Glutamatergic neuron (in vitro differentiated cells): ENCODE measurements at regions not wholly inside any gene's neighbourhood (a gene's known extent, or its start where the extent isn't known, plus 50 kb on each side); places are given as distances from the start of the nearest gene placed in this dataset.

Source experiments
- DNase-seq: peaks from one replicate; pipeline ENCODE4 v3.0.0; 2022
- H3K27ac Mint-ChIP-seq: one replicate; pipeline ENCODE4 v1.8.0; 2020; ENCODE audit warnings: mild to moderate bottlenecking, mixed read lengths, inconsistent platforms; ENCODE audit not compliant: unreplicated experiment
- H3K27me3 Mint-ChIP-seq: one replicate; pipeline ENCODE4 v1.8.0; 2020; ENCODE audit warnings: mild to moderate bottlenecking, moderate library complexity, mixed read lengths, inconsistent platforms; ENCODE audit not compliant: unreplicated experiment
- H3K36me3 Mint-ChIP-seq: one replicate; pipeline ENCODE4 v1.8.0; 2020; ENCODE audit warnings: mild to moderate bottlenecking, mixed read lengths, inconsistent platforms; ENCODE audit not compliant: unreplicated experiment
- H3K4me1 Mint-ChIP-seq: one replicate; pipeline ENCODE4 v1.8.0; 2020; ENCODE audit warnings: mild to moderate bottlenecking, low read depth, mixed read lengths, inconsistent platforms; ENCODE audit not compliant: unreplicated experiment
- H3K4me3 Mint-ChIP-seq: one replicate; pipeline ENCODE4 v1.8.0; 2020; ENCODE audit warnings: mild to moderate bottlenecking, mixed read lengths, inconsistent platforms; ENCODE audit not compliant: unreplicated experiment
- H3K9me3 Mint-ChIP-seq: one replicate; pipeline ENCODE4 v1.8.0; 2020; ENCODE audit warnings: mild to moderate bottlenecking, moderate library complexity, mixed read lengths, inconsistent platforms; ENCODE audit not compliant: unreplicated experiment
- CTCF ChIP-seq: fragments of 200-600 bp; sonication (generic); IDR thresholded peaks from one replicate; pipeline ENCODE4 v1.5.0; 2021; ENCODE audit not compliant: partially characterized antibody, unreplicated experiment

- Mint-ChIP-seq H3K36me3 (no peaks in the 10 kb centered on the region), H3K4me1 (no peaks in the 10 kb centered on the region), H3K27me3 (no peaks in the 10 kb centered on the region), H3K9me3 (no peaks in the 10 kb centered on the region), H3K4me3 (no peak overlapping the region), H3K27ac (no peak overlapping the region)
- DNase-seq: no peak
- no peak for TF ChIP-seq CTCF
Measured at GRCh38 chr7:155874411-155874810, 62.1 kb upstream of the SHH start.

DNA sequence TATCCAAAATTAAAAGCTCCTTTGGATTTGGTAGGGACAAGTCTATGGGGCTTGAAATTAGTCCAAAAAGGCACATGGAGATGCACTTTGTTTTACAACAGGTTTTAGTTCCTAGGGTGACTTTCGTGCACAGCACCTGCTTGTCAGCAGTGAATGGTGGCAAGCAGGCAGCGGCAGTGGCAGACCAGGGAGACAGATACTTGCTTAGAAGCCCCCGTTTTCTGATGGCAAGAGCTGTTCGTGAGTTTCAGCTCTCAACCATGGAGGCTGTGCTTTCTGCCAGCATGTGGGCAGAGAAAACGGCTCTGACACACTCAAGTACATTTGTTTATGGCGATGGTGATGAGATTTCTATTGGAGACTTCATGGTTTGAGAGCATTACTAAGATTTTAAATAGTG, 61.7 kb upstream of the SHH start:
- no peak overlapping the region for H3K27ac Mint-ChIP-seq
- TF ChIP-seq CTCF: no peak
- no peaks in the 10 kb centered on the region for H3K9me3 Mint-ChIP-seq
- H3K36me3 Mint-ChIP-seq: no peaks in the 10 kb centered on the region
- H3K4me3 Mint-ChIP-seq: no peak overlapping the region
- H3K27me3 Mint-ChIP-seq: no peaks in the 10 kb centered on the region
- no peak for DNase-seq
- H3K4me1 Mint-ChIP-seq: no peaks in the 10 kb centered on the region

DNA sequence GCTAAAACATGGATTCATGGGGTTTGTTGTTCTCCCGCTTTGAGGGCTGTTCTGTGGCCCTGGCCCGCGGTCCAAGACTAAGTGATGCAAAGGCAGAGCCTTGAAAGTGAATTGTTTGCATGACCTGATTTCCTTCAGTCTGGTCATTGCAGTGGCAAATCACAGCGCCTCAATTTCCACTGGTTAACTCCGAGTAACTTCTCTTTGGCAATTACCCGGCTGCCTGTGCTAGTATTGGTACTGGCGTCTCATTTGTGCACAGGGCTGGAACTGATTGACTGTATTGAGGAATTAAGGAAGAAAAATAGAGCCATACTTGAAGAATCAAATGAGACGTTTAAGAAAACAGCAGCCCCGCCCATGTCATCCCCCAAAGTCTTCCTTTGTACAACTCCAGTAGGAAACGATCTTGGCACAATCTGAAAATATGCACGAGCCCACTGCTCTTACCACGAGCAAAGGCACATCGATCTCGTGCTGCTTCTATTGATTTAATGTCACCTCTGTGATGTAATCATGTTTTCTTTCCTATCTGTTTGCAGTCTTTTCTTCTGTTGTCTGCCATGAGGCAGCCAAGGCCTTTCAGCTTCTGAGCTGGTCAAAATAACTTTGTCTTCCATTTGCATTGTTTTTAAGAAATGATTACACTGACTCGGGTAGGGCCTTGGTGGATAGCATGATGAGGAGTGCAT, 60.6 kb upstream of the SHH start:
- no peaks in the 10 kb centered on the region for H3K36me3 Mint-ChIP-seq
- H3K27me3 Mint-ChIP-seq: no peaks in the 10 kb centered on the region
- DNase-seq: no peak
- H3K9me3 Mint-ChIP-seq: no peaks in the 10 kb centered on the region
- no peak overlapping the region for H3K4me3 Mint-ChIP-seq
- no peak overlapping the region for H3K27ac Mint-ChIP-seq
- no peaks in the 10 kb centered on the region for H3K4me1 Mint-ChIP-seq
- no peak for TF ChIP-seq CTCF

GRCh38 chr7:155871211-155871610, 58.9 kb upstream of the SHH start:
- no peaks in the 10 kb centered on the region for H3K4me1 Mint-ChIP-seq
- H3K27ac Mint-ChIP-seq: no peak overlapping the region
- H3K27me3 Mint-ChIP-seq: no peaks in the 10 kb centered on the region
- H3K9me3 Mint-ChIP-seq: no peaks in the 10 kb centered on the region
- TF ChIP-seq CTCF: no peak
- H3K4me3 Mint-ChIP-seq: no peak overlapping the region
- H3K36me3 Mint-ChIP-seq: no peaks in the 10 kb centered on the region
- no peak for DNase-seq

DNA sequence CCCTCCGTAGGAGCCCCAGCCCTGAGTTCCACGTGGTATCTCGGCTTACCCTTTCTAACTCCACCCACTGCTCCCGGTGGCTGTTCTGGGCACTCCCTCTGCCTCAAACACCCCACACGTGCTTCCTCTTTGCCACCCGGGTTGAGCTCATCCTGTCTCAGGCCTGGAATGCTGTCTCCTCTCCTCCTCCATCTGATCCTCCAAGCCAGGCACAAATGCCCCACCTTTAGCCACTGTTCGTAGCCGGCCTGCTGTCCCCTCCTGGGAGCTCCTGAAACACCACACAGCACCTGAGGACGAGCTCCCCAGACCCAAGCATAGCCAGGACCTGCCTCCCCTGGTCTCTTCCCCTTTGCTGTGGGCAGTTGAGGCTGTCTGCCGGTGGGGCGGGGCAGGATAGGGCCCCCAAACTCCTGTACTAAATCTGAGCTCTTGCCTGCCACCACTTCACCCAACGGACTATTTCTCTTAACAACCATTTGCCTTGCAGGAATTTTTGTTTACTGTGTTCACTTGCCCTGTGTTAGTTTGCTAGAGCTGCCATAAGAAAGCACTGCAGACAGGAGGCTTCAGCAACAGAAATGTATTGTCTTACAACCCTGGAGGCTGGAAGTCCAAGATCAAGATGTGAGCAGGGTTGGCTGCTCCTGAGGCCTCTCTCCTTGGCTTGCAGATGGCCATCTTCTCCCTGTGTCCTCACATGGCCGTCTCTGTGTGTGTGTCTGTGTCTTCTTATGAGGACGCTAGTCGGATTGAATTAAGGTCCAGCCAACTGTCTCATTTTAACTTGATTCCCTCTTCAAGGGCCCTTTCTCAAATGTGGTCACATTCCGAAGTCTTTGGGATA, 58.3 kb upstream of the SHH start:
- Mint-ChIP-seq H3K27ac (no peak overlapping the region), H3K36me3 (no peaks in the 10 kb centered on the region), H3K4me3 (no peak overlapping the region), H3K9me3 (no peaks in the 10 kb centered on the region), H3K27me3 (no peaks in the 10 kb centered on the region), H3K4me1 (no peaks in the 10 kb centered on the region)
- no peak for DNase-seq
- TF ChIP-seq CTCF: no peak
